Esophagus squamous epithelium (tissue), 4 donors: ENCODE measurements at regions not wholly inside any gene's neighbourhood (a gene's known extent, or its start where the extent isn't known, plus 50 kb on each side); places are given as distances from the start of the nearest gene placed in this dataset.

Experiments
- CTCF ChIP-seq, 6 experiments: fragments of 450-650 bp in 4 of 6; fragments of 200-600 bp in 2 of 6; sonication (generic) in 2 of 6; IDR thresholded peaks; one replicate each; pipeline ENCODE4 v1.5.1; 2016 to 2019; ENCODE audit warnings: antibody characterized with exemption in 6 of 6, mild to moderate bottlenecking in 4 of 6, moderate library complexity in 4 of 6
- POLR2A ChIP-seq, 4 donors: fragments of 450-650 bp; IDR thresholded peaks; one replicate each; pipeline ENCODE4 v1.6.1; 2017; ENCODE audit warnings: antibody characterized with exemption in 4 of 4, mild to moderate bottlenecking in 4 of 4, moderate library complexity in 3 of 4

GRCh38 chr12:46533723-46534122, 161.2 kb upstream of the SLC38A2 start:
- TF ChIP-seq CTCF (IDR thresholded peaks at IDR 0.05) (no peak), POLR2A (IDR thresholded peaks at IDR 0.05) (no peak)
